ENCODE measurements at regions not wholly inside any gene's neighbourhood (a gene's known extent, or its start where the extent isn't known, plus 50 kb on each side); places are given as distances from the start of the nearest gene placed in this dataset.

- DNase-seq, result no peak
- no peak for TF ChIP-seq CTCF (IDR thresholded peaks at IDR 0.05 in 8 of 11, conservative IDR thresholded peaks at IDR 0.05 in 3 of 11)
- TF ChIP-seq POLR2A (IDR thresholded peaks at IDR 0.05), result no peak
- no peak for TF ChIP-seq POLR2AphosphoS5 (IDR thresholded peaks at IDR 0.05)
- Histone ChIP-seq H3K36me3 (no peaks in the 10 kb centered on the region), H3K4me3 (no peak overlapping the region), H3K27ac (no peak overlapping the region), H3K4me1 (no peaks in the 10 kb centered on the region), H3K27me3 (replicated peaks in 1 of 7) (peaks cover 0 to 8% (median 0%) of the 10 kb centered on the region in 7 donors), H3K9me3 (no peaks in the 10 kb centered on the region)
- intact Hi-C loops (cut with DNase I; ENCODE audit: low total_unique reads), result no loop called here
- WGBS, 5 donors, result 77 to 88% (median 82%) methylated on average over 2 of the region's 2 CpGs
Observed at GRCh38 chr10:104556831-104557230, 84.3 kb upstream of the SORCS3 start.

GRCh38 chr10:104557966-104558365 lies 83.1 kb upstream of the SORCS3 start:
- no peak overlapping the region for H3K27ac ChIP-seq
- no peak for DNase-seq
- no peaks in the 10 kb centered on the region for H3K36me3 ChIP-seq
- 71 to 88% (median 77%) methylated on average over 6 of the region's 6 CpGs for WGBS, 5 donors
- no peaks in the 10 kb centered on the region for H3K9me3 ChIP-seq
- no peak overlapping the region for H3K4me3 ChIP-seq
- TF ChIP-seq POLR2A (IDR thresholded peaks at IDR 0.05), result no peak
- TF ChIP-seq POLR2AphosphoS5 (IDR thresholded peaks at IDR 0.05), result no peak
- TF ChIP-seq CTCF (IDR thresholded peaks at IDR 0.05 in 8 of 11, conservative IDR thresholded peaks at IDR 0.05 in 3 of 11), result no peak
- intact Hi-C loops (cut with DNase I; ENCODE audit: low total_unique reads), result no loop called here
- peaks cover 0 to 8% (median 0%) of the 10 kb centered on the region in 7 donors for H3K27me3 ChIP-seq (replicated peaks in 1 of 7)
- H3K4me1 ChIP-seq, result no peaks in the 10 kb centered on the region

- WGBS, 5 donors, result 48 to 67% (median 62%) methylated on average over 5 of the region's 5 CpGs
- intact Hi-C loops (cut with DNase I; ENCODE audit: low total_unique reads), result no loop called here
- peaks cover 0 to 8% (median 0%) of the 10 kb centered on the region in 7 donors for H3K27me3 ChIP-seq (replicated peaks in 1 of 7)
Observed at GRCh38 chr10:104559935-104560334, 81.2 kb upstream of the SORCS3 start.

GRCh38 chr10:104563051-104563450 lies 78.0 kb upstream of the SORCS3 start:
- no peak for DNase-seq
- intact Hi-C loops (cut with DNase I; ENCODE audit: low total_unique reads), result no loop called here
- H3K27ac ChIP-seq, result no peak overlapping the region
- no peak overlapping the region for H3K4me3 ChIP-seq
- H3K9me3 ChIP-seq, result peaks cover 0 to 14% (median 2%) of the 10 kb centered on the region in 8 donors
- no peaks in the 10 kb centered on the region for H3K27me3 ChIP-seq (replicated peaks in 1 of 7)
- H3K36me3 ChIP-seq, result no peaks in the 10 kb centered on the region
- 79 to 95% (median 87%) methylated on average over 1 of the region's 1 CpG for WGBS, 5 donors
- H3K4me1 ChIP-seq, result no peaks in the 10 kb centered on the region
- TF ChIP-seq POLR2AphosphoS5 (IDR thresholded peaks at IDR 0.05) (no peak), POLR2A (IDR thresholded peaks at IDR 0.05) (no peak), CTCF (IDR thresholded peaks at IDR 0.05 in 8 of 11, conservative IDR thresholded peaks at IDR 0.05 in 3 of 11) (no peak)

More at GRCh38 chr10:104559935-104560334, 81.2 kb upstream of the SORCS3 start:
- H3K4me3 ChIP-seq, result no peak overlapping the region
- no peak overlapping the region for H3K27ac ChIP-seq
- no peaks in the 10 kb centered on the region for H3K36me3 ChIP-seq
- H3K4me1 ChIP-seq, result no peaks in the 10 kb centered on the region
- no peak for TF ChIP-seq CTCF (IDR thresholded peaks at IDR 0.05 in 8 of 11, conservative IDR thresholded peaks at IDR 0.05 in 3 of 11)
- no peak for TF ChIP-seq POLR2AphosphoS5 (IDR thresholded peaks at IDR 0.05)
- TF ChIP-seq POLR2A (IDR thresholded peaks at IDR 0.05), result no peak
- DNase-seq, result no peak
- no peaks in the 10 kb centered on the region for H3K9me3 ChIP-seq

Data from spleen (tissue), 11 donors.